Uterus (tissue), 3 donors: ENCODE measurements at regions not wholly inside any gene's neighbourhood (a gene's known extent, or its start where the extent isn't known, plus 50 kb on each side); places are given as distances from the start of the nearest gene placed in this dataset.

Source experiments
- DNase-seq, 2 donors: peaks; one replicate each; pipeline ENCODE4 v3.0.0-alpha.2; 2019 to 2020
- H3K27ac ChIP-seq, 2 donors: fragments of 200-600 bp; sonication (generic); 1 replicate in 1 of 2; 2 replicates in 1 of 2; pipeline ENCODE4 v1.5.1; 2016 to 2018
- H3K27me3 ChIP-seq, 2 donors: fragments of 200-600 bp; sonication (generic); one replicate each; pipeline ENCODE4 v1.5.1; 2018 to 2019; ENCODE audit warnings: control low read depth in 1 of 2
- H3K36me3 ChIP-seq, 2 donors: fragments of 200-600 bp; sonication (generic); one replicate each; pipeline ENCODE4 v1.5.1; 2019; ENCODE audit warnings: control low read depth in 1 of 2
- H3K4me1 ChIP-seq, 2 donors: fragments of 200-600 bp; sonication (generic); one replicate each; pipeline ENCODE4 v1.5.1; 2018 to 2019; ENCODE audit warnings: control low read depth in 1 of 2
- H3K4me3 ChIP-seq, 2 donors: fragments of 200-600 bp; sonication (generic); 1 replicate in 1 of 2; 2 replicates in 1 of 2; pipeline ENCODE4 v1.5.1; 2018 to 2019; ENCODE audit warnings: mild to moderate bottlenecking in 1 of 2
- H3K9me3 ChIP-seq, 2 donors: fragments of 200-600 bp; sonication (generic); one replicate each; pipeline ENCODE4 v1.5.1; 2019; ENCODE audit warnings: control low read depth in 1 of 2
- CTCF ChIP-seq, 4 experiments: fragments of 200-600 bp in 2 of 4; fragments of 450-650 bp in 2 of 4; sonication (generic) in 2 of 4; IDR thresholded peaks; one replicate each; pipeline ENCODE4 v1.5.1; 2016 to 2019; ENCODE audit warnings: antibody characterized with exemption in 4 of 4, mild to moderate bottlenecking in 2 of 4, moderate library complexity in 1 of 4
- POLR2A ChIP-seq, 2 donors: fragments of 450-650 bp; IDR thresholded peaks; one replicate each; pipeline ENCODE4 v1.6.1; 2016; ENCODE audit warnings: antibody characterized with exemption in 2 of 2, mild to moderate bottlenecking in 1 of 2, moderate library complexity in 1 of 2
- intact Hi-C: fragments of 100-400 bp; cut with DNase I; formaldehyde crosslinking; loops from one replicate; pipeline ENCODE4 v1.15.1; 2023; ENCODE audit warnings: low total_unique reads
- donor health status: DM: yes; HTN: yes; CAD: no.

- H3K9me3 ChIP-seq = no peaks in the 10 kb centered on the region
- TF ChIP-seq POLR2A (IDR thresholded peaks at IDR 0.05) = no peak
- TF ChIP-seq CTCF (IDR thresholded peaks at IDR 0.05) = no peak
- no peaks in the 10 kb centered on the region for H3K4me1 ChIP-seq
- no peaks in the 10 kb centered on the region for H3K27me3 ChIP-seq
- DNase-seq = no peak
- H3K36me3 ChIP-seq = no peaks in the 10 kb centered on the region
- H3K27ac ChIP-seq = no peak overlapping the region
- H3K4me3 ChIP-seq = no peak overlapping the region
- intact Hi-C loops = no loop called here
Measured at GRCh38 chr11:119828006-119828405, 99.0 kb upstream of the NECTIN1 start.

- intact Hi-C loops = no loop called here
- DNase-seq = no peak
Measured at GRCh38 chr11:119827113-119827512, 98.1 kb upstream of the NECTIN1 start.

GRCh38 chr11:119823077-119823476 lies 94.1 kb upstream of the NECTIN1 start:
- Histone ChIP-seq H3K9me3 (no peaks in the 10 kb centered on the region), H3K4me3 (no peak overlapping the region), H3K4me1 (no peaks in the 10 kb centered on the region), H3K36me3 (no peaks in the 10 kb centered on the region), H3K27ac (no peak overlapping the region), H3K27me3 (no peaks in the 10 kb centered on the region)
- TF ChIP-seq CTCF (IDR thresholded peaks at IDR 0.05) (no peak), POLR2A (IDR thresholded peaks at IDR 0.05) (no peak)
- DNase-seq = no peak
- intact Hi-C loops = no loop called here

More at GRCh38 chr11:119827113-119827512, 98.1 kb upstream of the NECTIN1 start:
- H3K27me3 ChIP-seq = no peaks in the 10 kb centered on the region
- H3K9me3 ChIP-seq = no peaks in the 10 kb centered on the region
- TF ChIP-seq POLR2A (IDR thresholded peaks at IDR 0.05) (no peak), CTCF (IDR thresholded peaks at IDR 0.05) (no peak)
- no peak overlapping the region for H3K27ac ChIP-seq
- H3K4me1 ChIP-seq = no peaks in the 10 kb centered on the region
- no peaks in the 10 kb centered on the region for H3K36me3 ChIP-seq
- H3K4me3 ChIP-seq = no peak overlapping the region

- no peak overlapping the region for H3K27ac ChIP-seq
- no peaks in the 10 kb centered on the region for H3K36me3 ChIP-seq
- DNase-seq = no peak
- H3K27me3 ChIP-seq = no peaks in the 10 kb centered on the region
- H3K4me1 ChIP-seq = no peaks in the 10 kb centered on the region
- TF ChIP-seq CTCF (IDR thresholded peaks at IDR 0.05) (no peak), POLR2A (IDR thresholded peaks at IDR 0.05) (no peak)
- no peak overlapping the region for H3K4me3 ChIP-seq
- H3K9me3 ChIP-seq = no peaks in the 10 kb centered on the region
- intact Hi-C loops = no loop called here
Measured at GRCh38 chr11:119816660-119817059, 87.7 kb upstream of the NECTIN1 start.

GRCh38 chr11:119814766-119815165 lies 85.8 kb upstream of the NECTIN1 start:
- H3K4me1 ChIP-seq = no peaks in the 10 kb centered on the region
- H3K27me3 ChIP-seq = no peaks in the 10 kb centered on the region
- TF ChIP-seq POLR2A (IDR thresholded peaks at IDR 0.05) = no peak
- no peak for TF ChIP-seq CTCF (IDR thresholded peaks at IDR 0.05)
- H3K4me3 ChIP-seq = no peak overlapping the region
- H3K27ac ChIP-seq = no peak overlapping the region
- DNase-seq = no peak
- no peaks in the 10 kb centered on the region for H3K9me3 ChIP-seq
- intact Hi-C loops = no loop called here
- no peaks in the 10 kb centered on the region for H3K36me3 ChIP-seq
